NCI-H187 treated with DMSO at 0.1 percent for 48 hours (cell line): ENCODE measurements at regions not wholly inside any gene's neighbourhood (a gene's known extent, or its start where the extent isn't known, plus 50 kb on each side); places are given as distances from the start of the nearest gene placed in this dataset.
"Not testable (repeated sequence)": the region's sequence is repeated elsewhere in the genome, so short reads cannot be mapped to it uniquely, and the experiment has no call there.

ENCODE experiments used
- DNase-seq: peaks from one replicate; lab custom pipeline; 2025; lab: John Stamatoyannopoulos, UW

DNA sequence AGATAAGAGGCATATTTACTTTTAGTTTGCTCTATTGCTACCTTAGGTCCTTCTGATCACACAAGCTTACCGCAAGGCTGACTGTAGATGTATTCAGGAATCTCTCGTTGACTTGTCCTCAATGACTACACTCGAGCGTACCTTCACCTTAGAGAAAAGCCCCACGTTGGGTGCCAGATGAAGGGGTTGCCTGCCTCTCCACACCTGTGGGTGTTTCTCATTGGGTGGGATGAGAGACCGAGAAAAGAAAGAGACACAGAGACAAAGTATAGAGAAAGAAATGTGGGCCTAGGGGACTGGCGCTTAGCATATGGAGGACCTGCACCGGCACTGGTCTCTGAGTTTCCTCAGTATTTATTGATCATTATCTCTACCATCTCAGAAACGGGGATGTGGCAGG, 51.8 kb downstream of the ASCL4 start:
- no peak for DNase-seq

DNA sequence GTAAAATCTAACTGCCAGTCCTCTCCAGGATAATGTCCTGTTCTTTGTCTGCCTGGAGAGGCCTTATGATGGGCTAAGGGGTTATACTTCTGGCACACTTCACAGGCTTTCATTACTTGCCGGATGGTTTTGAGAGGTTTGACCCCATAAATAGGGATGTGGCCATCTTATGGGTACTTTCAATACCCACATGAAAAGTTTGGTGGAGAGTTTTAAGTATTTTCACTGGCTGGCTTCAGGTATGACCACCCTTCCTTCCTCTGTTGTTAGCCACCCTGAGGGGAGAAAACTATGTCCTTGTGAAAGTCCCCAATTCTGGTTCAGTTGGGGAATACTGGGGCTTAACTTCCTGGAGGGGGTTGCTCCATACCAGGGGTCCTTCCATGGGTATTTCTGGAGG, 54.8 kb downstream of the ASCL4 start:
- no peak for DNase-seq

GRCh38 chr12:107832441-107832840, 57.9 kb downstream of the ASCL4 start:
- DNase-seq: no peak

DNA sequence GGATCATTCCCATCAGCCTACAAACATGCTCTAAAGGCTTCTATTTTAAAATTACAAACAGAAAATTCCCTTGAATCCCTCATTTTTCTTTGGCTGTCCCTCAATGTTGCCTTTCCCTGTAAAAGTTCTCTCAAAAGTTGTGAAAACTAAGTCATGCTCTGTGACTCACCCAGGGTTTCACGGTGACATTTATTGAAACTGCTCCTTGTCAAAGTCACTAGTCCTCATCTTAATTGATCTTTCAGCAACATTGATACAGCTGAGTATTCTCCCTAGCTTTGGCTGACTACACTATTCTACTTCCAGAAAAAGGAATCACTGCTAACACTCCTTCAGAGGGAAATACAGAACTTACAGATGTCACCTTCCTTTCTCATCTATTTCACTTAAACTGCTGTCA, 65.7 kb downstream of the ASCL4 start:
- no peak for DNase-seq

DNA sequence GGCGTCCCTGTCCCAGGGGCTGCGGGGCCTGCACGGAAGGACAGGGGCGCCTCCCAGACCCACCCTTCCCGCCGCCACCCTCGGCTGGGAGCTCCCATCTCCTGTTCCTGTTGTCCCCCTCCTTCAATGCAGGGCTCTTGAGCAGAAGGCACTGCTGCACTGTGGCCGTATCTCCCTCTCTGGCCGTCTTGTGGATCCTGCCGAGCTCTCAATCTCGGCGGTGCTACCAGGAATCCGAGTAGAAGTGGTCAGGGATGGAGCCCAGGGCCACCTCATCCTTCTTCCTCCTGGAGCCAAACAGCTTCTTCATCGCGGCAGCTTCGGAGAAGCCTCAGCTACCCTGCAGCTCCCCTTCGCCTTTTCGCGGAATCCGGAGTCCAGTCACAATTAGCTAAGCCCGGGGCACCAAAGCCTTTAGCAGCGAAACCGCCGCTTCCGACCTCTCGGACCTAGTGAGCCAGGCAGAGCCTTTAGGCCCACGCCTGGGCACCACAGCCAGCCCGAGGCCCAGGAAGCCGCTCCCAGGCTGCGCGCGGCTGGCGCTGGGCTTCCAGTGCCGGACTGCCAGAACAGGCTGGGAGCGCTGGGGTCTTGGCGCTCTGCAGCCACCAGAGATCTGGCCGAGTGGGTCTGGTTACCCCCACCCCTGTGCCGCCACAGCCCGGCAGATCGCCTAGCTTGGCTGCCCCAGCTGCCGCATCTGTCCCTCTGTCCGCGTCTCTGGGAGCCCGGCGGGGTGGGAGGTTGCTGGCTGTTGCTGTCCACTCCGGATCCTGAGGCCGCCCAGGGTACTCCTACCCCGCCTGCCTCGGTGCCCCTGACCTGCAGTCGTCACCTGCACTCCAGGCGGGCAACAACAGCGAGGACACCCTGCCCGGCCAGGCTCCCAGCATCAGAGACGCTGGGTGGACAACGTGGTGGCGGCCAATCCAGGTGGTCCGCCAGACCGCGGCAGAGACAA, 69.1 kb downstream of the ASCL4 start:
- no peak for DNase-seq

- no peak for DNase-seq
Measured at GRCh38 chr12:107844312-107844921, 69.9 kb downstream of the ASCL4 start.

DNA sequence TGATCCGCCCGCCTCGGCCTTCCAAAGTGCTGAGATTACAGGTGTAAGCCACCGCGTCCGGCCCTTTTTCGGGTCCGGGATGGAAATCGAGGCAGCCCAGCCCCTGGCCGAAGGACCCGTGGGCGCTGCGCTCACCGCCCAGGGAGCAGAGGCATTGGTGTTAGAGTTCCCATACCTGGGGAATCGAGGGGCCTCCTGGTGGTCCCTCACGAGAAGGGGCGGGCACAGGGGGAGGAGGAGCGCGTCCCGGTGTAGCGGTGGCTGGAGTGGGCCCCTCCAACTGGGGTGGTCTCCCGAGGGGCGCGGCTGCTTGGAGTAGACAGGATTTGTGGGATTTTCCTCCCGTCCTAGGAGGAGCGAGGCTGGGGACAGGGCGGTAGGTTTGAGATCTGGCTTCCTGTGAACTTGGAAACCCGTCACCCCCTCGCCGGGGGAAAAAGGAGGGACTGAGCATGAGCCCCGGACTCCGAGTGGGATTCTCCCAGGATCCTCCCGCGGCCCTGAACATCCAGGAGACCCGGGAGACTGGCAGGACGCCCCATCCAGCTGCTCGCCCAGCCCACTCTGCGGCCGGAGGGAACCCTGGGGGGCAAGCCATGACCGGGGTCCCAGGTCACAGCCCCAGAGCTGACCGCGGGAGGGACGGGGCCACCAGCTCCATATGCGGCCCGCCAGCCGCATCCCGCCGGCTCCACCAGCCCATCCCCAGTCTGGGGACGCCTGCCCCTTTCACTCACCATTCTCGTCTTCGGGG, 70.9 kb downstream of the ASCL4 start:
- DNase-seq: no peak

DNA sequence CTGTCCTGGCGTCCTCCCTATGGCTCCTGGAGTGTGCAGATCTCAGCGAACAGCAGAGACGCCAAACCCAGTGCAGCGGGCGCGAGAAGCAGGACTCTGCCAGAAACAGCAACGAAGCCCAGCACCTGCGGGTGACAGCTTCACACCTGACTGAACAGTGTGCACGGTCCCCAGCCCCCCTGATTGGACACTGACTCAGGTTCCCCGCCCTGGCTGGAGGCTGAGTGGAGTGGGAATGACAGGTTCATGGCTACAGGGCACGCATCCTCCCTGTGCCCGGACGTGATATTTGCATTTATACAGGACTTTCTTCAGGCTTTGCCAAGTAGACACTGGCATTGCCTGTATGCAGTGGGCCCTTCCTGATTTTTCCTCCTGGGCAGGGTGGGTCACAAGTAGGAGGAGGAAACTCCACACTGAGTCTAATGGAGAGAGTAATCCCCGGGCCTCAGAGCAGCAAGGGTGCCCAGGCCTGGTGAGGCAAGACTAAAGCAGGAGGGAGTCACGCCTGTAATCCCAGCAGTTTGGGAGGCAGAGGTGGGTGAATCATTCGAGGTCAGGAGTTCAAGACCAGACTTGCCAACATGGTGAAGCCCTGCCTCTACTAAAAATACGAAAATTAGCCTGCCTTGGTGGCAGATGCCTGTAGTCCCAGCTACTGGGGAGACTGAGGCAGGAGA, 71.6 kb downstream of the ASCL4 start:
- DNase-seq: no peak

- DNase-seq: no peak
Measured at GRCh38 chr12:107847430-107847829, 72.9 kb downstream of the ASCL4 start.

- no peak for DNase-seq
Measured at GRCh38 chr12:107847830-107848229, 73.3 kb downstream of the ASCL4 start.

DNA sequence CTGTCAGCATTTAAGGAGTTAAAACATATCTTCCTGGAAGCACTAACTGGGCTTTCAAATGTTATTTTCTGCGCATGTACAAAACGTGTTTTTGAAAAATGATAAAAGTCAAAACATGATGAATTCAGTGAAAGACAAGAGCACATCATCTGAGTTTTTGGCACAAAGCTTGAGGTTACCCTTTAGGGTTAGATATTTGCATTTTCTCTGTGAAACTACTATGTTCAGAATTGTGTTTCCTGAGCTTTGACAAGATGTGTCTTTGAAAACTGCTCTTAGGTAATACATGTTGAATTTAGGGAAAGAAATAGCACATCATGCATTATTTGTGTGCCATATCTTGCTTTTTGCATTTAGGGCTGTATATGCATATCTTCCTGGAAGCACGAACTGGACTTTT, 79.0 kb downstream of the ASCL4 start:
- DNase-seq: no peak

GRCh38 chr12:107855471-107855870, 81.0 kb downstream of the ASCL4 start:
- DNase-seq: no peak

GRCh38 chr12:107856096-107856495, 81.6 kb downstream of the ASCL4 start:
- no peak for DNase-seq

DNA sequence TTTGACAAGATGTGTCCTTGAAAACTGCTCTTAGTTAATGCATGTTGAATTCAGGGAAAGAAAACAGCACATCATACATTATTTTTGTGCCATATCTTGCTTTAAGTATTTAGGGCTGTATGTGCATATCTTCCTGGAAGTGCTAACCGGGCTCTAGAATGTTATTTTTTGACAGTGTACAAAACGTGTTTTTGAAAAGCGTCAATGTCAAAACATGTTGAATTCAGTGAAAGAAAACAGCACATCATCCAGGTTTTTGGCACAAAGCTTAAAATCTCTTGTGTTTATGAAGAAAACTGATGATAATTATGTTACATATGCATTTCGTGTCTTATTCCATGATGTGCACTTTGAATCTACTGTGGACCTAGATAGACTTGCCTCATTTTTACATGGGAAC, 82.7 kb downstream of the ASCL4 start:
- no peak for DNase-seq

GRCh38 chr12:107859367-107859766, 84.9 kb downstream of the ASCL4 start:
- no peak for DNase-seq

- DNase-seq: no peak
Measured at GRCh38 chr12:107864235-107864634, 89.7 kb downstream of the ASCL4 start.

DNA sequence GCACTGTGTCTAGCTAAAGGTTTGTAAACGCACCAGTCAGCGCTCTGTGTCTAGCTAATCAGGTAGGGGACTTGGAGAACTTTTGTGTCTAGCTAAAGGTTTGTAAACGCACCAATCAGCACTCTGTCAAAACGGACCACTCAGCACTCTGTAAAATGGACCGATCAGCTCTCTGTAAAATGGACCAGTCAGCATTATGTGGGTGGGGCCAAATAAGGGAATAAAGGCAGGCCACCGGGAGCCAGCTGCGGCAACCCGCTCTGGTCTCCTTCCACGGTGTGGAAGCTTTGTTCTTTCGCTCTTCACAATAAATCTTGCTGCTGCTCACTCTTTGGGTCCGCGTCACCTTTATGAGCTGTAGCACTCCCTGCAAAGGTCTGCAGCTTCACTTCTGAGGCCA, 90.2 kb downstream of the ASCL4 start:
- DNase-seq: not testable (repeated sequence)

GRCh38 chr12:107873223-107873622, 98.7 kb downstream of the ASCL4 start:
- no peak for DNase-seq

DNA sequence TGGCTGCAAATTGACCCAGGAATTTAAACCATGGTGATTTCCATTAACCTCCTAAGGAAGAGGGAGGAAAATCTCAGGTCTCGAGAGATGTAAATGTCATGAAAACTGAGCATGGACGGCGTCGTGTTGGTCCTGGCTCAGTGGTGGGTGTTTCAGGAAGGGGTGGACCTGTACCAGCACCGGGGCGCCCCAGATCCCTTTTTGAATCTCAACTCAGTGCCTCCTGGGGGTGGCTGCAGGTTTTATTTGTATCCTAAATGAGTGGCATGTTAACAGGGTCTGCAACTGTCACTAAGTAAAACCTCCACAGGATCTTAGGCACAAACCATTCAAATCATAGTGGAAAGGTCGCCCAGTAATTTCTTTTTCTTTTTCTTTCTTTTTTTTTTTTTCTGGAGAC, 101.3 kb downstream of the ASCL4 start:
- DNase-seq: no peak

- peak; percentile 59 for DNase-seq
Measured at GRCh38 chr12:107884769-107885694, 110.5 kb downstream of the ASCL4 start.

- no peak for DNase-seq
Measured at GRCh38 chr12:107888789-107889188, 114.3 kb downstream of the ASCL4 start.
